Activated B cell treated with CpG ODN at 0.5 μM for 24 hours (primary cell): ENCODE measurements at regions not wholly inside any gene's neighbourhood (a gene's known extent, or its start where the extent isn't known, plus 50 kb on each side); places are given as distances from the start of the nearest gene placed in this dataset.

Experiments used
- ATAC-seq: fragments of 200-7000 bp; cut with Tn5 transposase; one replicate; pipeline ENCODE4 v1.10.0; 2021; ENCODE audit warnings: low read depth, mild to moderate bottlenecking, moderate library complexity
- CTCF ChIA-PET: fragments of 350-600 bp; sonication (Branson Sonifier 250); formaldehyde crosslinking; loops from one replicate; lab custom pipeline; 2021; ENCODE audit warnings: antibody characterized with exemption; lab: Charles Lee
- POLR2A ChIA-PET: fragments of 350-600 bp; sonication (Branson Sonifier 250); formaldehyde crosslinking; loops from one replicate; lab custom pipeline; 2021; ENCODE audit warnings: antibody characterized with exemption; lab: Charles Lee
- DNase-seq: peaks from one replicate; pipeline ENCODE4 v3.0.0; 2022
- H3K27ac Mint-ChIP-seq: one replicate; pipeline ENCODE4 v1.8.0; 2020; ENCODE audit warnings: mixed read lengths
- H3K27me3 Mint-ChIP-seq: one replicate; pipeline ENCODE4 v1.8.0; 2021; ENCODE audit warnings: mixed read lengths
- H3K36me3 Mint-ChIP-seq: one replicate; pipeline ENCODE4 v1.8.0; 2021; ENCODE audit warnings: low read depth, mixed read lengths
- H3K4me1 Mint-ChIP-seq: one replicate; pipeline ENCODE4 v1.8.0; 2021; ENCODE audit warnings: mixed read lengths
- H3K4me3 Mint-ChIP-seq: one replicate; pipeline ENCODE4 v1.8.0; 2020; ENCODE audit warnings: mild to moderate bottlenecking, mixed read lengths
- H3K9me3 Mint-ChIP-seq: one replicate; pipeline ENCODE4 v1.8.0; 2020; ENCODE audit warnings: mixed read lengths
- intact Hi-C: fragments of 100-400 bp; cut with micrococcal nuclease; formaldehyde crosslinking; loops from one replicate; pipeline ENCODE4 v1.15.1; 2024
- TF ChIP-seq, protein P1 (sequence below): fragments of 200-600 bp; IDR thresholded peaks from one replicate; pipeline ENCODE4 v1.8.0; 2022; ENCODE audit warnings: antibody characterized with exemption, mild to moderate bottlenecking

DNA sequence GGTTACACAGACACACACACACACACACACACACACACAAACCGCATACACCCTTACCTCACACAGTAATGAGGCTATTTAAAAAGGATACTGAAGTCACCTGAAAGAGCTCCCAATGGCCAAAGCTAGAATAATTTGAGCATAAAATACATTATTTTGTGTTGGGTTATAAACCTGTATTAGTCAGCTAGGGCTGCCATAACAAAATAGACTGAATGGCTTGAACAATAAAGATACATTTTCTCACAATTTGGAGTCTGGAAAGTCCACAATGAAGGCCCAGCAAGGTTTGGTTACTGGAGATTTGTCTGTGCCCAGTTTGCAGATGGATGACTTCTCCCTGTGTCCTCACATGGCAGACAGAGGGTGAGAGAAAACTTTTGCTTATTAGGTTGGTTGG lies 605.4 kb upstream of the REG3G start:
- H3K27ac Mint-ChIP-seq = no peak overlapping the region
- no peaks in the 10 kb centered on the region for H3K27me3 Mint-ChIP-seq
- TF ChIP-seq, protein P1, sequence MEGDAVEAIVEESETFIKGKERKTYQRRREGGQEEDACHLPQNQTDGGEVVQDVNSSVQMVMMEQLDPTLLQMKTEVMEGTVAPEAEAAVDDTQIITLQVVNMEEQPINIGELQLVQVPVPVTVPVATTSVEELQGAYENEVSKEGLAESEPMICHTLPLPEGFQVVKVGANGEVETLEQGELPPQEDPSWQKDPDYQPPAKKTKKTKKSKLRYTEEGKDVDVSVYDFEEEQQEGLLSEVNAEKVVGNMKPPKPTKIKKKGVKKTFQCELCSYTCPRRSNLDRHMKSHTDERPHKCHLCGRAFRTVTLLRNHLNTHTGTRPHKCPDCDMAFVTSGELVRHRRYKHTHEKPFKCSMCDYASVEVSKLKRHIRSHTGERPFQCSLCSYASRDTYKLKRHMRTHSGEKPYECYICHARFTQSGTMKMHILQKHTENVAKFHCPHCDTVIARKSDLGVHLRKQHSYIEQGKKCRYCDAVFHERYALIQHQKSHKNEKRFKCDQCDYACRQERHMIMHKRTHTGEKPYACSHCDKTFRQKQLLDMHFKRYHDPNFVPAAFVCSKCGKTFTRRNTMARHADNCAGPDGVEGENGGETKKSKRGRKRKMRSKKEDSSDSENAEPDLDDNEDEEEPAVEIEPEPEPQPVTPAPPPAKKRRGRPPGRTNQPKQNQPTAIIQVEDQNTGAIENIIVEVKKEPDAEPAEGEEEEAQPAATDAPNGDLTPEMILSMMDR = no peak
- no peak for ATAC-seq
- POLR2A ChIA-PET = no interaction called here
- DNase-seq = no peak
- peaks cover 11% of the 10 kb centered on the region for H3K9me3 Mint-ChIP-seq
- H3K36me3 Mint-ChIP-seq = no peaks in the 10 kb centered on the region
- intact Hi-C loops = no loop called here
- H3K4me3 Mint-ChIP-seq = no peak overlapping the region
- H3K4me1 Mint-ChIP-seq = no peaks in the 10 kb centered on the region
- CTCF ChIA-PET = no interaction called here

DNA sequence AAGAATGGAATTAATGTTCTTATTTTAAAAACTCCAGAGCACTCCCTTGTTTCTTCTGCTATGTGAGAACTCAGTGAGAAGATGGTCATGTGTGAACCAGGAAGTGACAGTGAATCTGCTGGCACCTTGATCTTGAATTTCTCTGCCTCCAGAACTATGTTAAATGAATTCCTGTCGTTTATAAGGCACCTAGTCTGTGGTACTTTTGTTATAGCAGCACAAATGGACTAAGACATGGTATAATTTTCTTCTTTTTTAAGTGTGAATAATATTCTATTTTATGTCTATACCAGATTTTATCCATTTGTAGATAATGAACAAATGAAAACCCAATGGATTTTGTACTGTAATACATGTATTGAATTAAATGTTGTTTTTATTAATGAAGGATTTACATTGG lies 601.9 kb upstream of the REG3G start:
- CTCF ChIA-PET = no interaction called here
- TF ChIP-seq, protein P1 = no peak
- POLR2A ChIA-PET = no interaction called here
- no peaks in the 10 kb centered on the region for H3K36me3 Mint-ChIP-seq
- no peaks in the 10 kb centered on the region for H3K27me3 Mint-ChIP-seq
- intact Hi-C loops = no loop called here
- peaks cover 5% of the 10 kb centered on the region for H3K9me3 Mint-ChIP-seq
- H3K4me1 Mint-ChIP-seq = no peaks in the 10 kb centered on the region
- ATAC-seq (no peak), DNase-seq (no peak)
- H3K4me3 Mint-ChIP-seq = no peak overlapping the region
- no peak overlapping the region for H3K27ac Mint-ChIP-seq

DNA sequence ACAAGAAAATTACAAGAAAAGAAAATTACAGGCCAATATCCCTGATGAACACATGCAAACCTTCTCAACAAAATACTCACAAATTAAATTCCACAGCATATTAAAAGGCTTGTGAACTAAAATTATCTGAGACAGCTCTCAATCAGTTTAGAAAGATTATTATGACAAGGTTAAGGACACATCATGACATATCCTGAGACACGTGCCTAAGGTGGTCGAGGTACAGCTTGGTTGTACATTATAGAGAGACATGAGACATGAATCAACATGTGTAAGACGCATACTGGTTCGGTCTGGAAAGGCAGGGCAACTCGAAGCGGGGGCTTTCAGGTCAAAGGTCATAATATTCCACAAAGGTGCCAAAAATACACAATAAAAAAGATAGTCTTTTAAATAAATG lies 598.3 kb upstream of the REG3G start:
- ChIA-PET CTCF (no interaction called here), POLR2A (no interaction called here)
- intact Hi-C loops = no loop called here
- no peak overlapping the region for H3K27ac Mint-ChIP-seq
- no peak overlapping the region for H3K4me3 Mint-ChIP-seq
- no peaks in the 10 kb centered on the region for H3K27me3 Mint-ChIP-seq
- TF ChIP-seq, protein P1 = no peak
- H3K9me3 Mint-ChIP-seq = peaks cover 2% of the 10 kb centered on the region
- no peak for DNase-seq
- H3K36me3 Mint-ChIP-seq = no peaks in the 10 kb centered on the region
- no peaks in the 10 kb centered on the region for H3K4me1 Mint-ChIP-seq
- ATAC-seq = no peak

DNA sequence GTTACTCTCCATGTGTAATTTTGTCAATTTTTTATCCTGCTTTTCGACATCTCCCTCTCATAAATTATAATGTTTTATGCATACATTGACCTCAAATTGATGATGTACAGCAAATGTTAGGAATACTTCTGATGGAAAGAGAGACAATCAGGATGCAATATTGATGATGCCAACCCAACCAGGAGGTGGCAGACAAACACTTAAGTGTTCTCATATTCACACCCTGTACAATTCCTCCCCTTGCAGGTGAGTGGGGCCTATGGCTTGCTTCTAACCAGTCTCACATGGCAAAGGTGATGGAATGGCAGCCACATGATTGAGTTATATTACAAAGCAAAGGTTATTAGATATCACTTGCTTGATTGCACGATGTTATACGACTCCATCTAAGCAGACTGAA lies 594.3 kb upstream of the REG3G start:
- Mint-ChIP-seq H3K4me3 (no peak overlapping the region), H3K36me3 (no peaks in the 10 kb centered on the region), H3K27me3 (no peaks in the 10 kb centered on the region), H3K27ac (no peak overlapping the region), H3K4me1 (no peaks in the 10 kb centered on the region), H3K9me3 (no peaks in the 10 kb centered on the region)
- DNase-seq = no peak
- no peak for ATAC-seq
- ChIA-PET CTCF (no interaction called here), POLR2A (no interaction called here)
- TF ChIP-seq, protein P1 = no peak
- intact Hi-C loops = no loop called here

DNA sequence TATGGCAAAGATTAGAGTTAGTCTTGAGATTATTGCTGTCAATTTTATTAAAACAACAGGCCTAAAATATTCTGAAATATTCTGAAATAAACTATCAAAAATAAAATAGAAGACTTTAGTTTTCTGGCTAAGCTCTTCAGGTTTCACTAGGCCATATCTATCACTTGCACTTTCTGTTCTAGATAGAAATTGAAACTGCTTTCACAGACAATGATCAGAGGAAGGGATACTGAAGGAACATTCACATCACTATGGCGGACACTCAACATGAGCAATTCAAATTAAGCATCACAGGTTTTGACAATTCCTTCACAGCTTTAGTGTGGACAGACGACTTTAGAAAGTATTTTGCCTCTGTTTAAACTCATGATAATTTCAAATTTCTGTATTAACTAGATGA lies 586.4 kb upstream of the REG3G start:
- Mint-ChIP-seq H3K4me1 (no peaks in the 10 kb centered on the region), H3K27me3 (no peaks in the 10 kb centered on the region), H3K27ac (no peak overlapping the region), H3K36me3 (no peaks in the 10 kb centered on the region), H3K9me3 (peaks cover 4% of the 10 kb centered on the region), H3K4me3 (no peak overlapping the region)
- ChIA-PET POLR2A (no interaction called here), CTCF (no interaction called here)
- TF ChIP-seq, protein P1 = no peak
- ATAC-seq = no peak
- DNase-seq = no peak
- intact Hi-C loops = no loop called here
